ENCODE measurements at regions not wholly inside any gene's neighbourhood (a gene's known extent, or its start where the extent isn't known, plus 50 kb on each side); places are given as distances from the start of the nearest gene placed in this dataset.

DNA sequence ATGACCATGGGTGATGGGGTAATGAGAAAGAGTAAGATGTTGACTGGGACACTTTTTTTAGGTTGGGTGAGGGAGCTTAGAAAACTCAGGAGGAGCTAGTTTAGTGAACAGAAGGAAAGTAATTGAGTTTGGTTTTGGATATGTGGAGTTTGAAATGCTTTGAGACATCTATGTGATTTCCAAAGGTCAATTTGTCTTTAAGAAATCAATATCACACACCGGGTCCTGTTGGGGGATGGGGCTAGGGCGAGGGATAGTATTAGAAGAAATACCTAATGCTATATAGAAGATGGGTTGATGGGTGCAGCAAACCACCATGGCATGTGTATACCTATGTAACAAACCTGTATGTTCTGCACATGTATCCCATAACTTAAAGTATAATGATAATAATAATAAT is 118.4 kb downstream of the ASCL1 start:
- Mint-ChIP-seq H3K9me3 (ENCODE audit: unreplicated experiment) (no peaks in the 10 kb centered on the region), H3K27ac (ENCODE audit: low read depth, unreplicated experiment) (no peak overlapping the region), H3K27me3 (ENCODE audit: insufficient read depth, unreplicated experiment) (no peaks in the 10 kb centered on the region), H3K4me1 (ENCODE audit: insufficient read depth, unreplicated experiment) (no peaks in the 10 kb centered on the region), H3K4me3 (ENCODE audit: unreplicated experiment) (no peak overlapping the region), H3K36me3 (ENCODE audit: insufficient read depth, unreplicated experiment) (no peaks in the 10 kb centered on the region)
- CTCF ChIA-PET, result no interaction called here
- TF ChIP-seq, protein P1, sequence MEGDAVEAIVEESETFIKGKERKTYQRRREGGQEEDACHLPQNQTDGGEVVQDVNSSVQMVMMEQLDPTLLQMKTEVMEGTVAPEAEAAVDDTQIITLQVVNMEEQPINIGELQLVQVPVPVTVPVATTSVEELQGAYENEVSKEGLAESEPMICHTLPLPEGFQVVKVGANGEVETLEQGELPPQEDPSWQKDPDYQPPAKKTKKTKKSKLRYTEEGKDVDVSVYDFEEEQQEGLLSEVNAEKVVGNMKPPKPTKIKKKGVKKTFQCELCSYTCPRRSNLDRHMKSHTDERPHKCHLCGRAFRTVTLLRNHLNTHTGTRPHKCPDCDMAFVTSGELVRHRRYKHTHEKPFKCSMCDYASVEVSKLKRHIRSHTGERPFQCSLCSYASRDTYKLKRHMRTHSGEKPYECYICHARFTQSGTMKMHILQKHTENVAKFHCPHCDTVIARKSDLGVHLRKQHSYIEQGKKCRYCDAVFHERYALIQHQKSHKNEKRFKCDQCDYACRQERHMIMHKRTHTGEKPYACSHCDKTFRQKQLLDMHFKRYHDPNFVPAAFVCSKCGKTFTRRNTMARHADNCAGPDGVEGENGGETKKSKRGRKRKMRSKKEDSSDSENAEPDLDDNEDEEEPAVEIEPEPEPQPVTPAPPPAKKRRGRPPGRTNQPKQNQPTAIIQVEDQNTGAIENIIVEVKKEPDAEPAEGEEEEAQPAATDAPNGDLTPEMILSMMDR (IDR thresholded peaks at IDR 0.05; ENCODE audit: unreplicated experiment), result no peak
- POLR2A ChIA-PET, result no interaction called here
- DNase-seq (ENCODE audit: unreplicated experiment), result no peak
- no TSS peak for BruUV-seq (replicated peaks)
- intact Hi-C loops (cut with micrococcal nuclease), result no loop called here

DNA sequence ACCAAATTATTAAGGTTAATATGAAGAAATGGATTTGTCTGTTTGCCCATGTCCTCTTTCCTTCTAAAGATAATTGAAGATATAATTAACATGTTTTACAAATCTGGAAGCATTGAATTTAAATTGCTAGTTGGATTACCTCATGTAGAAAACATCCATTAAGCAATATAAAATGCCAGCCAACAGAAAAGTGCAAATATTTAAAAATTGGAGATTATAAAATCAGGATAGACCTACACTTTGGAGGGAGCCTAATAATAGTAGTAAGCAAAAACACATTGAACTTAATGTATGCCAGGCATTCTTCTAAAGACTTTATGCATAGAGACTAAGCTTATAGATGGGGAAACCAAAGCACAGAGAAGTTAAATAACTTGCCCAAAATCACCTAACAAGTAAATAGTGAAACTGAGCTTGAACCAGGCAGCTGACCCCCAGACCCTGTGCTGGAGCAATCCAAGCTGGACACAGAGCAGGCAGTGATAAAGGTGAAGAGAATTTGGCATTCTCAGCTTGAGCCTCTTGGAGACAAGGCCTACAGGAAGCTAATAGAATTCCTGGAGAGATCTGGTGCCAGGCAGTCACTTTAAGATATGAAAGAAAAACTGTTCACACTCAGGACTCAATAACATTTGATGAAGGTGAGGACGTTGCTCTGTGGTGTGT is 119.8 kb downstream of the ASCL1 start:
- no peak for DNase-seq (ENCODE audit: unreplicated experiment)
- TF ChIP-seq, protein P1 (IDR thresholded peaks at IDR 0.05; ENCODE audit: unreplicated experiment), result no peak
- no peaks in the 10 kb centered on the region for H3K27me3 Mint-ChIP-seq (ENCODE audit: insufficient read depth, unreplicated experiment)
- intact Hi-C loops (cut with micrococcal nuclease), result no loop called here
- no peaks in the 10 kb centered on the region for H3K4me1 Mint-ChIP-seq (ENCODE audit: insufficient read depth, unreplicated experiment)
- ChIA-PET CTCF (no interaction called here), POLR2A (no interaction called here)
- H3K4me3 Mint-ChIP-seq (ENCODE audit: unreplicated experiment), result no peak overlapping the region
- no TSS peak for BruUV-seq (replicated peaks)
- no peak overlapping the region for H3K27ac Mint-ChIP-seq (ENCODE audit: low read depth, unreplicated experiment)
- H3K9me3 Mint-ChIP-seq (ENCODE audit: unreplicated experiment), result peaks cover 3% of the 10 kb centered on the region
- H3K36me3 Mint-ChIP-seq (ENCODE audit: insufficient read depth, unreplicated experiment), result no peaks in the 10 kb centered on the region

DNA sequence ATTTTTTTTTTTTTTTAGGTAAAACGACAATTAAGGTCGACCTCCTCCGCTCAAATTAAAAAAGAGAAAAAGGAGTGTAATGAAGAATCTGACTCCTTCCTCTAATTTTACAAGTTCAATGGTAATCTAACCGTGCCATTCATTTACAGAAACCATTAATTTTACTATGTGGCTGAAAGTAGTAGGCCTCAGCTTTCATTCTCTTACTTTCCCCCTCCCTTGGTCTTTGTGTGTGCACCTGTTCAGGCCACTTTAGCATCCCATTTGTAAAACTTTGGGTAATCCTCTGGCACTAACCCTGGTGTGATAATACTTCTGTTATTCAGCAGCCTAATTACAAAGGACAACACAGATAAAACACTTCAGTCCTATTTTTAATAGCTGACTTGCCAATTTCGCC is 128.1 kb downstream of the ASCL1 start:
- Mint-ChIP-seq H3K4me1 (ENCODE audit: insufficient read depth, unreplicated experiment) (no peaks in the 10 kb centered on the region), H3K9me3 (ENCODE audit: unreplicated experiment) (peaks cover 8% of the 10 kb centered on the region), H3K36me3 (ENCODE audit: insufficient read depth, unreplicated experiment) (no peaks in the 10 kb centered on the region), H3K27me3 (ENCODE audit: insufficient read depth, unreplicated experiment) (no peaks in the 10 kb centered on the region), H3K27ac (ENCODE audit: low read depth, unreplicated experiment) (no peak overlapping the region), H3K4me3 (ENCODE audit: unreplicated experiment) (no peak overlapping the region)
- POLR2A ChIA-PET, result no interaction called here
- no peak for DNase-seq (ENCODE audit: unreplicated experiment)
- TF ChIP-seq, protein P1 (IDR thresholded peaks at IDR 0.05; ENCODE audit: unreplicated experiment), result no peak
- CTCF ChIA-PET, result interaction anchor here (0.5 to 0.7 kb wide), 2 partner anchors 40 to 137 kb away, joined by 3 to 4 read pairs; no protein-coding TSS in a partner anchor
- intact Hi-C loops (cut with micrococcal nuclease), result no loop called here
- no TSS peak for BruUV-seq (replicated peaks)

DNA sequence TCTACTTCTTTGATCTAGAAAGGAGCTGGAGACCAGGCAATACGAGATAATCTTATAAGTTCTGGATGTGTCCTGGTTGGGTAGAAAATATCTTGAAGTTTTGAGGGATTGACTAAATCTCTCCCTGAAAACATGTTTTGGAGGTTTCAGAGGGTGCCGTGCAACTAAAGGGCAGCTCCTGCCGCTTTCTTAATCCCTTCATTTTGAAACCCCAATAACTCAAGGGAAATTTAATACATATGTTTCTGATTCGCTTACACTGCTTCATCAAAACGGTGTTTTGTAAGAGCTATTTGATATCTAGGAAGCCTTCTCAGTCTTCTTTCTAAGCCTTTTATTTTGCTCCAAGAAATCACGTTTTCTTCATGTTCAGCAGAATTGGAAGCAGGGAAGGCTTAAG is 129.0 kb downstream of the ASCL1 start:
- Mint-ChIP-seq H3K36me3 (ENCODE audit: insufficient read depth, unreplicated experiment) (no peaks in the 10 kb centered on the region), H3K27ac (ENCODE audit: low read depth, unreplicated experiment) (no peak overlapping the region), H3K4me3 (ENCODE audit: unreplicated experiment) (no peak overlapping the region), H3K27me3 (ENCODE audit: insufficient read depth, unreplicated experiment) (no peaks in the 10 kb centered on the region), H3K4me1 (ENCODE audit: insufficient read depth, unreplicated experiment) (no peaks in the 10 kb centered on the region), H3K9me3 (ENCODE audit: unreplicated experiment) (peaks cover 8% of the 10 kb centered on the region)
- TF ChIP-seq, protein P1 (IDR thresholded peaks at IDR 0.05; ENCODE audit: unreplicated experiment), result no peak
- DNase-seq (ENCODE audit: unreplicated experiment), result no peak
- ChIA-PET POLR2A (no interaction called here), CTCF (interaction anchor here (0.7 kb wide), 2 partner anchors 39 to 317 kb away, joined by 3 read pairs; no protein-coding TSS in a partner anchor)
- intact Hi-C loops (cut with micrococcal nuclease), result no loop called here
- no TSS peak for BruUV-seq (replicated peaks)

Data from MCF 10A (cell line).